B cell (primary cell): ENCODE measurements at regions not wholly inside any gene's neighbourhood (a gene's known extent, or its start where the extent isn't known, plus 50 kb on each side); places are given as distances from the start of the nearest gene placed in this dataset.

Experiments
- ATAC-seq: fragments of 200-7000 bp; cut with Tn5 transposase; one replicate; pipeline ENCODE4 v1.10.0; 2021; ENCODE audit warnings: low read depth, mild to moderate bottlenecking, moderate number of reproducible peaks, moderate library complexity
- CTCF ChIA-PET: fragments of 350-600 bp; sonication (Branson Sonifier 250); formaldehyde crosslinking; loops from one replicate; lab custom pipeline; 2021; ENCODE audit warnings: antibody characterized with exemption, inconsistent platforms; lab: Charles Lee
- POLR2A ChIA-PET: fragments of 350-600 bp; sonication (Branson Sonifier 250); formaldehyde crosslinking; loops from one replicate; lab custom pipeline; 2021; ENCODE audit warnings: antibody characterized with exemption; lab: Charles Lee
- DNase-seq: peaks from one replicate; pipeline ENCODE4 v3.0.0; 2013
- H2AFZ ChIP-seq: 2 replicates; pipeline ENCODE4 v1.6.1; 2012; ENCODE audit warnings: mild to moderate bottlenecking, low read depth, low read length; ENCODE audit not compliant: insufficient read depth, poor library complexity, severe bottlenecking
- H3K27ac ChIP-seq, 2 donors: 1 replicate in 1 of 2; 2 replicates in 1 of 2; pipeline ENCODE4 v1.5.1; 2012 to 2013; ENCODE audit warnings: low read length in 2 of 2, mild to moderate bottlenecking in 2 of 2, moderate library complexity in 1 of 2
- H3K27me3 ChIP-seq, 4 experiments: fragments of 200-600 bp in 1 of 4; sonication (generic) in 1 of 4; replicated peaks in 1 of 4; 1 replicate in 2 of 4; 2 replicates in 2 of 4; pipeline versions ENCODE4 v1.6.1 to v1.7.0; 2013 to 2016; ENCODE audit warnings: low read length in 3 of 4, mild to moderate bottlenecking in 2 of 4, mixed read lengths in 1 of 4, moderate library complexity in 1 of 4; ENCODE audit not compliant: insufficient read depth in 4 of 4, control insufficient read depth in 3 of 4; ENCODE audit errors: control extremely low read depth in 1 of 4
- H3K36me3 ChIP-seq, 2 experiments: replicated peaks in 1 of 2; 1 replicate in 1 of 2; 2 replicates in 1 of 2; pipeline versions ENCODE4 v1.6.1 to v1.7.1; 2013; ENCODE audit warnings: low read length in 1 of 2; ENCODE audit not compliant: insufficient read depth in 2 of 2, control insufficient read depth in 1 of 2; ENCODE audit errors: control extremely low read depth in 1 of 2, extremely low read depth in 1 of 2
- H3K4me1 ChIP-seq, 2 donors: fragments of 200-600 bp in 1 of 2; sonication (generic) in 1 of 2; 1 replicate in 1 of 2; 2 replicates in 1 of 2; pipeline versions ENCODE4 v1.5.1 to v1.6.1; 2013 to 2017; ENCODE audit warnings: low read length in 2 of 2; ENCODE audit not compliant: control insufficient read depth in 2 of 2, insufficient read depth in 2 of 2
- H3K4me2 ChIP-seq: replicated peaks from 2 replicates; pipeline ENCODE3; 2012; ENCODE audit warnings: mild to moderate bottlenecking, low read depth, low read length; ENCODE audit not compliant: poor library complexity, severe bottlenecking
- H3K4me3 ChIP-seq, 5 experiments: fragments of 200-600 bp in 1 of 5; sonication (generic) in 1 of 5; 1 replicate in 3 of 5; 2 replicates in 2 of 5; pipeline versions ENCODE4 v1.5.1 to v1.7.0; 2011 to 2016; ENCODE audit warnings: low read length in 4 of 5, mild to moderate bottlenecking in 4 of 5, low read depth in 2 of 5, control low read depth in 1 of 5, moderate library complexity in 1 of 5; ENCODE audit not compliant: insufficient read depth in 1 of 5; ENCODE audit errors: control extremely low read depth in 1 of 5, extremely low read depth in 1 of 5
- H3K79me2 ChIP-seq: fragments of 200-600 bp; sonication (generic); one replicate; pipeline ENCODE4 v1.6.0; 2016; ENCODE audit warnings: low read length; ENCODE audit not compliant: control insufficient read depth, insufficient read depth
- H3K9ac ChIP-seq: fragments of 200-600 bp; sonication (generic); 2 replicates; pipeline ENCODE4 v1.6.1; 2017; ENCODE audit warnings: mild to moderate bottlenecking, low read length, moderate library complexity
- H3K9me3 ChIP-seq, 3 donors: one replicate each; pipeline versions ENCODE4 v1.6.1 to v1.7.1; 2013; ENCODE audit warnings: low read length in 2 of 3; ENCODE audit not compliant: control insufficient read depth in 2 of 3, insufficient read depth in 1 of 3; ENCODE audit errors: control extremely low read depth in 1 of 3
- H4K20me1 ChIP-seq: 2 replicates; pipeline ENCODE4 v1.6.0; 2012; ENCODE audit warnings: mild to moderate bottlenecking, low read length; ENCODE audit not compliant: insufficient read depth, control insufficient read depth, poor library complexity, severe bottlenecking
- H3K27ac Mint-ChIP-seq: one replicate; pipeline ENCODE4 v1.8.0; 2021; ENCODE audit warnings: mixed read lengths
- H3K27me3 Mint-ChIP-seq: one replicate; pipeline ENCODE4 v1.8.0; 2021; ENCODE audit warnings: mixed read lengths
- H3K4me1 Mint-ChIP-seq: one replicate; pipeline ENCODE4 v1.8.0; 2021; ENCODE audit warnings: mixed read lengths
- H3K4me3 Mint-ChIP-seq: one replicate; pipeline ENCODE4 v1.8.0; 2021; ENCODE audit warnings: mixed read lengths
- H3K9me3 Mint-ChIP-seq: one replicate; pipeline ENCODE4 v1.8.0; 2022; ENCODE audit warnings: mixed read lengths; ENCODE audit not compliant: insufficient read depth
- CTCF ChIP-seq: fragments of 200-600 bp; IDR thresholded peaks from one replicate; pipeline ENCODE4 v1.8.0; 2022; ENCODE audit warnings: antibody characterized with exemption, mild to moderate bottlenecking
- EZH2 ChIP-seq: IDR thresholded peaks from 2 replicates; pipeline ENCODE4 v1.6.1; 2012; ENCODE audit warnings: borderline replicate concordance, low read depth, mild to moderate bottlenecking, moderate library complexity, low read length; ENCODE audit not compliant: insufficient read depth, poor library complexity, severe bottlenecking
- WGBS: methylation state at CpG from one replicate; pipeline ENCODE4 v1.1.5; 2013; ENCODE audit warnings: missing lambda C conversion rate; ENCODE audit not compliant: insufficient coverage; 5-methylcytosine and 5-hydroxymethylcytosine counted together
- intact Hi-C: fragments of 100-400 bp; cut with micrococcal nuclease; formaldehyde crosslinking; loops from one replicate; pipeline ENCODE4 v1.10.0; 2022

GRCh38 chr1:55478742-55479141, 263.6 kb upstream of the USP24 start:
- H3K27ac ChIP-seq: no peak overlapping the region
- H3K4me1 Mint-ChIP-seq: no peaks in the 10 kb centered on the region
- no peak overlapping the region for H3K4me3 Mint-ChIP-seq
- no peaks in the 10 kb centered on the region for H3K9me3 Mint-ChIP-seq
- no peaks in the 10 kb centered on the region for H3K36me3 ChIP-seq
- ChIA-PET CTCF (interaction anchor here (0.9 to 2.5 kb wide), 5 partner anchors 1095 to 1231 kb away, joined by 3 to 25 read pairs (median 4); no protein-coding TSS in a partner anchor), POLR2A (no interaction called here)
- no peak for DNase-seq
- H3K4me3 ChIP-seq: no peak overlapping the region
- no peaks in the 10 kb centered on the region for H4K20me1 ChIP-seq
- H3K27me3 ChIP-seq: peaks cover 0 to 5% (median 0%) of the 10 kb centered on the region in 4 experiments
- no peak for ATAC-seq
- no peaks in the 10 kb centered on the region for H3K4me1 ChIP-seq
- no peak overlapping the region for H3K4me2 ChIP-seq
- H2AFZ ChIP-seq: no peak overlapping the region
- no peak overlapping the region for H3K27ac Mint-ChIP-seq
- WGBS: no CpG with 5 or more reads among the region's 2 CpGs
- peaks cover 35% of the 10 kb centered on the region for H3K27me3 Mint-ChIP-seq
- H3K79me2 ChIP-seq: no peaks in the 10 kb centered on the region
- TF ChIP-seq CTCF (no peak), EZH2 (no peak)
- H3K9me3 ChIP-seq: no peaks in the 10 kb centered on the region
- intact Hi-C loops: loop anchor here (10.0 kb wide), 1 partner anchor 1096 kb away; the partner anchor contains the start of gene PLPP3
- no peak overlapping the region for H3K9ac ChIP-seq

GRCh38 chr1:55477953-55478352, 262.8 kb upstream of the USP24 start:
- 100% methylated on average over 1 of the region's 4 CpGs for WGBS
- Mint-ChIP-seq H3K4me3 (no peak overlapping the region), H3K9me3 (no peaks in the 10 kb centered on the region), H3K4me1 (no peaks in the 10 kb centered on the region), H3K27ac (no peak overlapping the region), H3K27me3 (peaks cover 41% of the 10 kb centered on the region)
- Histone ChIP-seq H2AFZ (no peak overlapping the region), H3K9me3 (no peaks in the 10 kb centered on the region), H3K27ac (no peak overlapping the region), H3K4me3 (no peak overlapping the region), H3K27me3 (peaks cover 0 to 5% (median 0%) of the 10 kb centered on the region in 4 experiments), H4K20me1 (no peaks in the 10 kb centered on the region), H3K9ac (no peak overlapping the region), H3K36me3 (no peaks in the 10 kb centered on the region), H3K4me1 (no peaks in the 10 kb centered on the region), H3K79me2 (no peaks in the 10 kb centered on the region), H3K4me2 (no peak overlapping the region)
- ChIA-PET POLR2A (no interaction called here), CTCF (interaction anchor here (2.5 kb wide), 1 partner anchor 1106 kb away, joined by 25 read pairs; no protein-coding TSS in a partner anchor)
- TF ChIP-seq EZH2 (no peak), CTCF (no peak)
- intact Hi-C loops: loop anchor here (10.0 kb wide), 1 partner anchor 1097 kb away; the partner anchor contains the start of gene PLPP3
- DNase-seq (no peak), ATAC-seq (no peak)
